Rectal smooth muscle tissue (tissue), 1 donor: ENCODE measurements at regions not wholly inside any gene's neighbourhood (a gene's known extent, or its start where the extent isn't known, plus 50 kb on each side); places are given as distances from the start of the nearest gene placed in this dataset.

Experiments used
- H3K27ac ChIP-seq: one replicate; pipeline ENCODE4 v1.7.0; 2013; ENCODE audit warnings: low read depth, low read length, inconsistent platforms
- H3K27me3 ChIP-seq: one replicate; pipeline ENCODE4 v1.7.0; 2013; ENCODE audit warnings: low read length; ENCODE audit not compliant: control insufficient read depth, insufficient read depth
- H3K36me3 ChIP-seq: one replicate; pipeline ENCODE4 v1.7.0; 2013; ENCODE audit warnings: low read length; ENCODE audit not compliant: control insufficient read depth, insufficient read depth
- H3K4me1 ChIP-seq: one replicate; pipeline ENCODE4 v1.7.0; 2013; ENCODE audit warnings: low read length; ENCODE audit not compliant: control insufficient read depth, insufficient read depth
- H3K4me3 ChIP-seq: one replicate; pipeline ENCODE4 v1.7.0; 2013; ENCODE audit warnings: low read length
- H3K9ac ChIP-seq: one replicate; pipeline ENCODE4 v1.7.0; 2013; ENCODE audit warnings: low read length

- Histone ChIP-seq H3K27ac (no peak overlapping the region), H3K4me3 (no peak overlapping the region), H3K9ac (no peak overlapping the region), H3K4me1 (no peaks in the 10 kb centered on the region), H3K27me3 (no peaks in the 10 kb centered on the region), H3K36me3 (no peaks in the 10 kb centered on the region)
These were observed 199.8 kb upstream of the LYZL1 start for GRCh38 chr10:29089091-29089490.

- Histone ChIP-seq H3K27me3 (no peaks in the 10 kb centered on the region), H3K27ac (no peak overlapping the region), H3K4me1 (no peaks in the 10 kb centered on the region), H3K9ac (no peak overlapping the region), H3K36me3 (no peaks in the 10 kb centered on the region), H3K4me3 (no peak overlapping the region)
These were observed 192.5 kb upstream of the LYZL1 start for GRCh38 chr10:29096303-29096824.

- H3K27ac ChIP-seq = no peak overlapping the region
- H3K9ac ChIP-seq = no peak overlapping the region
- H3K36me3 ChIP-seq = no peaks in the 10 kb centered on the region
- H3K4me3 ChIP-seq = no peak overlapping the region
- no peaks in the 10 kb centered on the region for H3K27me3 ChIP-seq
- H3K4me1 ChIP-seq = no peaks in the 10 kb centered on the region
These were observed 190.4 kb upstream of the LYZL1 start for GRCh38 chr10:29098423-29098822.

GRCh38 chr10:29099001-29099400 is 189.9 kb upstream of the LYZL1 start:
- Histone ChIP-seq H3K36me3 (no peaks in the 10 kb centered on the region), H3K27ac (no peak overlapping the region), H3K9ac (no peak overlapping the region), H3K4me1 (no peaks in the 10 kb centered on the region), H3K27me3 (no peaks in the 10 kb centered on the region), H3K4me3 (no peak overlapping the region)

GRCh38 chr10:29099415-29099814 is 189.5 kb upstream of the LYZL1 start:
- Histone ChIP-seq H3K4me3 (no peak overlapping the region), H3K4me1 (no peaks in the 10 kb centered on the region), H3K9ac (no peak overlapping the region), H3K36me3 (no peaks in the 10 kb centered on the region), H3K27me3 (no peaks in the 10 kb centered on the region), H3K27ac (no peak overlapping the region)

GRCh38 chr10:29100505-29100904 is 188.4 kb upstream of the LYZL1 start:
- Histone ChIP-seq H3K4me1 (no peaks in the 10 kb centered on the region), H3K9ac (no peak overlapping the region), H3K4me3 (no peak overlapping the region), H3K27ac (no peak overlapping the region), H3K36me3 (no peaks in the 10 kb centered on the region), H3K27me3 (no peaks in the 10 kb centered on the region)

GRCh38 chr10:29102233-29102632 is 186.6 kb upstream of the LYZL1 start:
- no peaks in the 10 kb centered on the region for H3K4me1 ChIP-seq
- no peaks in the 10 kb centered on the region for H3K36me3 ChIP-seq
- no peaks in the 10 kb centered on the region for H3K27me3 ChIP-seq
- no peak overlapping the region for H3K4me3 ChIP-seq
- no peak overlapping the region for H3K9ac ChIP-seq
- no peak overlapping the region for H3K27ac ChIP-seq

- H3K4me3 ChIP-seq = no peak overlapping the region
- no peaks in the 10 kb centered on the region for H3K36me3 ChIP-seq
- H3K27ac ChIP-seq = no peak overlapping the region
These were observed 186.2 kb upstream of the LYZL1 start for GRCh38 chr10:29102636-29103035.

GRCh38 chr10:29104661-29105399 is 184.0 kb upstream of the LYZL1 start:
- H3K4me3 ChIP-seq = no peak overlapping the region

More at GRCh38 chr10:29102636-29103035, 186.2 kb upstream of the LYZL1 start:
- no peak overlapping the region for H3K9ac ChIP-seq
- no peaks in the 10 kb centered on the region for H3K27me3 ChIP-seq
- H3K4me1 ChIP-seq = no peaks in the 10 kb centered on the region

GRCh38 chr10:29105516-29106215 is 183.2 kb upstream of the LYZL1 start:
- Histone ChIP-seq H3K36me3 (no peaks in the 10 kb centered on the region), H3K9ac (no peak overlapping the region), H3K4me1 (no peaks in the 10 kb centered on the region), H3K27me3 (no peaks in the 10 kb centered on the region), H3K4me3 (no peak overlapping the region), H3K27ac (no peak overlapping the region)

More at GRCh38 chr10:29104661-29105399, 184.0 kb upstream of the LYZL1 start:
- Histone ChIP-seq H3K36me3 (no peaks in the 10 kb centered on the region), H3K4me1 (no peaks in the 10 kb centered on the region), H3K27ac (no peak overlapping the region), H3K9ac (no peak overlapping the region), H3K27me3 (no peaks in the 10 kb centered on the region)

- Histone ChIP-seq H3K9ac (no peak overlapping the region), H3K27ac (no peak overlapping the region), H3K36me3 (no peaks in the 10 kb centered on the region), H3K4me1 (no peaks in the 10 kb centered on the region), H3K4me3 (no peak overlapping the region), H3K27me3 (no peaks in the 10 kb centered on the region)
These were observed 182.6 kb upstream of the LYZL1 start for GRCh38 chr10:29106287-29106686.

GRCh38 chr10:29107866-29108498 is 180.9 kb upstream of the LYZL1 start:
- Histone ChIP-seq H3K27ac (no peak overlapping the region), H3K9ac (no peak overlapping the region), H3K4me3 (no peak overlapping the region), H3K4me1 (no peaks in the 10 kb centered on the region), H3K27me3 (no peaks in the 10 kb centered on the region), H3K36me3 (no peaks in the 10 kb centered on the region)
